ENCODE measurements at regions not wholly inside any gene's neighbourhood (a gene's known extent, or its start where the extent isn't known, plus 50 kb on each side); places are given as distances from the start of the nearest gene placed in this dataset.

DNA sequence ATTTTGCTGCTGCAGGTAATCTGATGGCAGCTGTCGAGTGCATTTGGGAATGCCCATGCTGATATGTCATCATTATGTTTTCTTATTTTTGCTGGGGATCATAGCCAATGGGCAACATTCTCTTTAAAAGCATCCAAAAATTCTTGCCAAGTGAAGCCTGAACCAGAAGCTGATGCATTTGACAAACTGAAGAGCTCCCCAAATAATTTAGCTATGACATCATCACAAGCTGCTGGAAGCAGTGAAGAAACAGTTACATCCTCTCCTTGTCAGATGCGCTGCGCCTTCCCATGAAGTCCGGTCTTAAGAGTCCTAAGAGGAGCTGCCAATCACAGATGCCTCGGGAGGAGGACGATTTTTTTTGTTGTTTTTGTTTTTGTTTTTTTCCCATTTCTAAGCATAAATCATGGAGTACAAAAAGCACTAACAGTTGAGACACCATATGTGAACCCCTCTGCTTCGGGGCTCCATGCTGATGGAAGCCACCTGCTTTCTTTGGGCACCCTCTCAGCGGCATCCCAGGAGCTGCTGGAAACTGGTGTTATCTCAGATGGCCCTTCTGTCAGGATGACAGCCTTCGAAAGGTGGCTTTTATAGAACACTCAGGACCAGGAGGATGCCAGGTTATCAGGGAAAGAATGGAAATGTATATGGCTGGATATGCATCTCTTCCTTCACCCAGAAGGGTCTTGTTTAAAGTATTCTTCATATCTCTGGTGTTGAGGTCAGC is 56.1 kb upstream of the FOXQ1 start:
- TF ChIP-seq ZBTB10 (tag by site-specific recombination; IDR thresholded peaks at IDR 0.05) (no peak), YY1 (tag by site-specific recombination; IDR thresholded peaks at IDR 0.05) (no peak), ZNF654 (tag by site-specific recombination; IDR thresholded peaks at IDR 0.05; ENCODE audit: low read depth) (no peak), KLF10 (tag by site-specific recombination; IDR thresholded peaks at IDR 0.05) (no peak), REST (tag by site-specific recombination; IDR thresholded peaks at IDR 0.05) (no peak), ZNF548 (tag by site-specific recombination; IDR thresholded peaks at IDR 0.05) (no peak), ZNF280D (tag by site-specific recombination; IDR thresholded peaks at IDR 0.05) (no peak)
- TF ChIP-seq, protein P1, sequence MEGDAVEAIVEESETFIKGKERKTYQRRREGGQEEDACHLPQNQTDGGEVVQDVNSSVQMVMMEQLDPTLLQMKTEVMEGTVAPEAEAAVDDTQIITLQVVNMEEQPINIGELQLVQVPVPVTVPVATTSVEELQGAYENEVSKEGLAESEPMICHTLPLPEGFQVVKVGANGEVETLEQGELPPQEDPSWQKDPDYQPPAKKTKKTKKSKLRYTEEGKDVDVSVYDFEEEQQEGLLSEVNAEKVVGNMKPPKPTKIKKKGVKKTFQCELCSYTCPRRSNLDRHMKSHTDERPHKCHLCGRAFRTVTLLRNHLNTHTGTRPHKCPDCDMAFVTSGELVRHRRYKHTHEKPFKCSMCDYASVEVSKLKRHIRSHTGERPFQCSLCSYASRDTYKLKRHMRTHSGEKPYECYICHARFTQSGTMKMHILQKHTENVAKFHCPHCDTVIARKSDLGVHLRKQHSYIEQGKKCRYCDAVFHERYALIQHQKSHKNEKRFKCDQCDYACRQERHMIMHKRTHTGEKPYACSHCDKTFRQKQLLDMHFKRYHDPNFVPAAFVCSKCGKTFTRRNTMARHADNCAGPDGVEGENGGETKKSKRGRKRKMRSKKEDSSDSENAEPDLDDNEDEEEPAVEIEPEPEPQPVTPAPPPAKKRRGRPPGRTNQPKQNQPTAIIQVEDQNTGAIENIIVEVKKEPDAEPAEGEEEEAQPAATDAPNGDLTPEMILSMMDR (tag by site-specific recombination; IDR thresholded peaks at IDR 0.05) = no peak
- TF ChIP-seq, protein P2, sequence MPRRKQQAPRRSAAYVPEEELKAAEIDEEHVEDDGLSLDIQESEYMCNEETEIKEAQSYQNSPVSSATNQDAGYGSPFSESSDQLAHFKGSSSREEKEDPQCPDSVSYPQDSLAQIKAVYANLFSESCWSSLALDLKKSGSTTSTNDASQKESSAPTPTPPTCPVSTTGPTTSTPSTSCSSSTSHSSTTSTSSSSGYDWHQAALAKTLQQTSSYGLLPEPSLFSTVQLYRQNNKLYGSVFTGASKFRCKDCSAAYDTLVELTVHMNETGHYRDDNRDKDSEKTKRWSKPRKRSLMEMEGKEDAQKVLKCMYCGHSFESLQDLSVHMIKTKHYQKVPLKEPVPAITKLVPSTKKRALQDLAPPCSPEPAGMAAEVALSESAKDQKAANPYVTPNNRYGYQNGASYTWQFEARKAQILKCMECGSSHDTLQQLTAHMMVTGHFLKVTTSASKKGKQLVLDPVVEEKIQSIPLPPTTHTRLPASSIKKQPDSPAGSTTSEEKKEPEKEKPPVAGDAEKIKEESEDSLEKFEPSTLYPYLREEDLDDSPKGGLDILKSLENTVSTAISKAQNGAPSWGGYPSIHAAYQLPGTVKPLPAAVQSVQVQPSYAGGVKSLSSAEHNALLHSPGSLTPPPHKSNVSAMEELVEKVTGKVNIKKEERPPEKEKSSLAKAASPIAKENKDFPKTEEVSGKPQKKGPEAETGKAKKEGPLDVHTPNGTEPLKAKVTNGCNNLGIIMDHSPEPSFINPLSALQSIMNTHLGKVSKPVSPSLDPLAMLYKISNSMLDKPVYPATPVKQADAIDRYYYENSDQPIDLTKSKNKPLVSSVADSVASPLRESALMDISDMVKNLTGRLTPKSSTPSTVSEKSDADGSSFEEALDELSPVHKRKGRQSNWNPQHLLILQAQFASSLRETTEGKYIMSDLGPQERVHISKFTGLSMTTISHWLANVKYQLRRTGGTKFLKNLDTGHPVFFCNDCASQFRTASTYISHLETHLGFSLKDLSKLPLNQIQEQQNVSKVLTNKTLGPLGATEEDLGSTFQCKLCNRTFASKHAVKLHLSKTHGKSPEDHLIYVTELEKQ (tag by site-specific recombination; IDR thresholded peaks at IDR 0.05; ENCODE audit: borderline replicate concordance) = no peak
